ENCODE measurements at regions not wholly inside any gene's neighbourhood (a gene's known extent, or its start where the extent isn't known, plus 50 kb on each side); places are given as distances from the start of the nearest gene placed in this dataset.

- TF ChIP-seq ZFX (IDR thresholded peaks at IDR 0.05) (no peak), CTCF (conservative IDR thresholded peaks at IDR 0.05) (no peak)
These were observed 75.3 kb upstream of the IGSF21 start for GRCh38 chr1:18032172-18032859.
